BJ (cell line): ENCODE measurements at regions not wholly inside any gene's neighbourhood (a gene's known extent, or its start where the extent isn't known, plus 50 kb on each side); places are given as distances from the start of the nearest gene placed in this dataset.

Experiments used
- CTCF ChIA-PET: fragments of 350-600 bp; formaldehyde crosslinking; extraction: SDS; loops from one replicate; lab custom pipeline; 2021; ENCODE audit warnings: antibody characterized with exemption, inconsistent platforms; lab: Yijun Ruan, JAX
- POLR2A ChIA-PET: fragments of 300-600 bp; sonication (Branson Sonifier 250); formaldehyde crosslinking; extraction: SDS; loops from one replicate; lab custom pipeline; 2021; ENCODE audit warnings: antibody characterized with exemption; lab: Charles Lee
- DNase-seq: peaks from one replicate; pipeline ENCODE4 v3.0.0-alpha.2; 2011; ENCODE audit warnings: low read depth
- H3K27me3 ChIP-seq: 2 replicates; pipeline ENCODE4 v1.6.0; 2011; ENCODE audit warnings: low read length; ENCODE audit not compliant: control insufficient read depth, insufficient read depth
- H3K36me3 ChIP-seq: 2 replicates; pipeline ENCODE4 v1.5.1; 2011; ENCODE audit warnings: low read length; ENCODE audit not compliant: control insufficient read depth, insufficient read depth
- H3K4me3 ChIP-seq: 2 replicates; pipeline ENCODE4 v1.5.1; 2011; ENCODE audit warnings: low read depth, mild to moderate bottlenecking, control low read depth, low read length
- TF ChIP-seq, protein P1 (sequence below): IDR thresholded peaks from 2 replicates; pipeline ENCODE4 v1.5.1; 2011; ENCODE audit warnings: low read depth, mild to moderate bottlenecking, control low read depth, inconsistent platforms, low read length, moderate library complexity; ENCODE audit not compliant: insufficient read depth

DNA sequence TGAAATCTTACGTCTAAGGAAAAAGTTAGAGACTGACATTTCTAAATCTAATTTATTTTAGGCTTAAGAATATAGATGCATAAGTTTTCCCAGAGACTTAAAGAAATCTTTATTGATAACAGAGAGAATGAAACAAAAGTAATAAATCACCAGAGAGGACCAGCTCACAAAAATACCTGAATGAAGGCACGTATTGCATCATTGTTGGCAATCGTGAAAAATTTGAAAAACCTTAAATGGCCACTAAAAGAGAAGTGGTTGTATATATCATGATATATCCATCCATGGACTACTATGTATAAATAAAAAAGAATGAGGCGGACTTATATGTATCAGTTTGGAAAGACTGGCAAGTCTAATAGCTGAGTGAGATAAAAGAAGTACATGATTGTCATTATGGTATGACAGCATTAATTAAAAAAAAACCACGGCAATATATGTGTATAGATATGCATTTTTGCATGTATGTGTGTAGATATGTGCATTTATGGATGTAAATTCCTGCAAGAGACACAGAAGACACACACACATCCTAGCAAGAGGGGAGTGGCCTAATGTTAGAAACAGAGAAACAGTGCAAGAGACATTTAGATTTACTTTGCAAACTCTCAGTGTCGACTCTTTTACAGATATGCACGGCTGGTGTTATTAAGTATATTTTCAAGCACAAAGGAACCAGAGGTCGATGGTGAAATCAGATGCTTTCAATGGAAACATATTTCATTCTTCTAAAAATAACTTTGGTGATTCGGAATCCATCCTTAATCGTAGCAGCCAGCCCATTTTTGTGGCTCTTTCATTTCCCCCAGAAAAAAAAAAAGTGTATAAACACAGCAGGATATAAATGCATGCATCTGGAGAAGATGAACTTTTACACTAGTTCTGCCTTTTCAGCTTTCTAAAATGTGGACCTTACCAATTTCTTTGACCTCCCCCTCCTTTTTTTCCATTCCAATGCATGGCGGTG, 156.1 kb upstream of the SALL4 start:
- ChIA-PET CTCF (interaction anchor here (0.7 to 1.4 kb wide), 4 partner anchors 8 to 16 kb away, joined by 3 to 4 read pairs (median 3); no protein-coding TSS in a partner anchor), POLR2A (no interaction called here)

DNA sequence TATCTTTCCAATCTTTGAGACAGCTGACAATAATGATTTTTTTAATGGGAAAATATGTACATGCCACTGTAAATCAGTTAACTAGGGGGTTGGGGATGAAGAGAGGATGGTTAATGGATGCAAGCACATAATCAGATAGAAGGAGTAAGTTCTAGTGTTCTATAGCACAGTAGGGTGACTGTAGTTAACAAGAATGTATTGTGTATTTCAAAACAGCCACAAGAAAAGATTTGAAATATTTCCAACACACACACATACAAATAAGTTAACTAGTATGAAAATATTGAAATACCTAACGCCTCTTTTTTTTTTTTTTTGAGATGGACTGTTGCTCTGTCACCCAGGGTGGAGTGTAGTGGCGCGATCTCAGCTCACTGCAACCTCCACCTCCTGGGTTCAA, 153.4 kb upstream of the SALL4 start:
- CTCF ChIA-PET, result interaction anchor here (0.6 to 1.7 kb wide), 3 partner anchors 10 to 82 kb away, joined by 3 to 8 read pairs (median 3); no protein-coding TSS in a partner anchor
- Histone ChIP-seq H3K36me3 (no peaks in the 10 kb centered on the region), H3K4me3 (no peak overlapping the region), H3K27me3 (no peaks in the 10 kb centered on the region)
- TF ChIP-seq, protein P1, sequence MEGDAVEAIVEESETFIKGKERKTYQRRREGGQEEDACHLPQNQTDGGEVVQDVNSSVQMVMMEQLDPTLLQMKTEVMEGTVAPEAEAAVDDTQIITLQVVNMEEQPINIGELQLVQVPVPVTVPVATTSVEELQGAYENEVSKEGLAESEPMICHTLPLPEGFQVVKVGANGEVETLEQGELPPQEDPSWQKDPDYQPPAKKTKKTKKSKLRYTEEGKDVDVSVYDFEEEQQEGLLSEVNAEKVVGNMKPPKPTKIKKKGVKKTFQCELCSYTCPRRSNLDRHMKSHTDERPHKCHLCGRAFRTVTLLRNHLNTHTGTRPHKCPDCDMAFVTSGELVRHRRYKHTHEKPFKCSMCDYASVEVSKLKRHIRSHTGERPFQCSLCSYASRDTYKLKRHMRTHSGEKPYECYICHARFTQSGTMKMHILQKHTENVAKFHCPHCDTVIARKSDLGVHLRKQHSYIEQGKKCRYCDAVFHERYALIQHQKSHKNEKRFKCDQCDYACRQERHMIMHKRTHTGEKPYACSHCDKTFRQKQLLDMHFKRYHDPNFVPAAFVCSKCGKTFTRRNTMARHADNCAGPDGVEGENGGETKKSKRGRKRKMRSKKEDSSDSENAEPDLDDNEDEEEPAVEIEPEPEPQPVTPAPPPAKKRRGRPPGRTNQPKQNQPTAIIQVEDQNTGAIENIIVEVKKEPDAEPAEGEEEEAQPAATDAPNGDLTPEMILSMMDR, result no peak
- DNase-seq, result no peak
- POLR2A ChIA-PET, result no interaction called here

More for the DNA sequence above, 156.1 kb upstream of the SALL4 start:
- no peak for DNase-seq
- Histone ChIP-seq H3K36me3 (no peaks in the 10 kb centered on the region), H3K4me3 (no peak overlapping the region), H3K27me3 (no peaks in the 10 kb centered on the region)
- TF ChIP-seq, protein P1, result no peak

DNA sequence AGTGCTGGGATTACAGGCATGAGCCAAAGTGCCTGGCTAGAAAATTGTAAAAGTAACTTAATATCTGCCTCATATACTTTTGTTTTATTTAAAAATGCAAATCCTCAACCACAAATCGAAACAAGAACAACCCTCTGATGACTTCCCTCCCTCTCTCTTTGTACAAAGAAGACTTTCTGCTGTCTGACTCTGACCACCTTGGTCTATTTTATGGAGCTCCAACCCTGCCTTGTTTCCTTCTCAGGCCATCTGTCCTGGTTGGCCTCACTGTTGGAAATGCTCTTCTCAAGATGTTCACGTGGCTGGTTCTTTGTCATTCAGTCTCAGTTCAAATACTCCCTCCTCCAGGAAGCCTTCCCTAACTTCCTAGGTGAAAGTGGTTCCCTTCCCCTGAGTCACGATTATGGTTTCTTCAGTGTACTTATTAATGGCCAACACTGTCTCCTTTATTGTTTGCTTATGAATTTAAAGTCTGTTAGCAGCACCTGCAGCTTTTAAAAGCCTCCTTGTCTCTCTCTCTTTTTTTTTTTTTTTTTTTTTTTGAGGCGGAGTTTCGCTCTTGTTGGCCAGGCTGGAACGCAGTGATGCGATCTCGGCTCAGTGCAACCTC, 151.5 kb upstream of the SALL4 start:
- Histone ChIP-seq H3K27me3 (no peaks in the 10 kb centered on the region), H3K36me3 (no peaks in the 10 kb centered on the region), H3K4me3 (no peak overlapping the region)
- no peak for DNase-seq
- POLR2A ChIA-PET, result no interaction called here
- TF ChIP-seq, protein P1, result no peak
- CTCF ChIA-PET, result interaction anchor here (1.7 kb wide), 1 partner anchor 12 kb away, joined by 8 read pairs; no protein-coding TSS in a partner anchor

DNA sequence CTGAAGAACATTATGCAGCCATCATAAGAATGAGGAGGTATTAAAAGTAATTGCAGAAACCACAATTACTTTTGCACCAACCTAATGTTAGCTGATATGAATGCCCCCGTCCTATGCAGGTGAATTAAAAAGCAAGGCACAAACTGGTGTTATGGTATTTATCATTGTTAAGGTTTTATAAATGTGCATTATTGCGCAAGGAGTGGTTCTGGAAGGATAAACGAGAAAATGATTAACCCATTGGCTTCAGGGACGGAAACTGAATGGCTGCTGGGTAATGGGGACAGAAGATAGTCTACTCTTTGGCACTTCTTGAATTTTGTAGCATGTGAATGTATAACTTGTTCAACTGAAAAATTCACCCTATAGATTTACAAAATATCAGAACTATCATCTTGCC, 148.6 kb upstream of the SALL4 start:
- DNase-seq, result no peak
- H3K27me3 ChIP-seq, result no peaks in the 10 kb centered on the region
- TF ChIP-seq, protein P1, result no peak
- H3K36me3 ChIP-seq, result no peaks in the 10 kb centered on the region
- CTCF ChIA-PET, result interaction anchor here (0.7 to 1.0 kb wide), 2 partner anchors 15 to 151 kb away, joined by 3 read pairs; no protein-coding TSS in a partner anchor
- POLR2A ChIA-PET, result no interaction called here
- H3K4me3 ChIP-seq, result no peak overlapping the region

DNA sequence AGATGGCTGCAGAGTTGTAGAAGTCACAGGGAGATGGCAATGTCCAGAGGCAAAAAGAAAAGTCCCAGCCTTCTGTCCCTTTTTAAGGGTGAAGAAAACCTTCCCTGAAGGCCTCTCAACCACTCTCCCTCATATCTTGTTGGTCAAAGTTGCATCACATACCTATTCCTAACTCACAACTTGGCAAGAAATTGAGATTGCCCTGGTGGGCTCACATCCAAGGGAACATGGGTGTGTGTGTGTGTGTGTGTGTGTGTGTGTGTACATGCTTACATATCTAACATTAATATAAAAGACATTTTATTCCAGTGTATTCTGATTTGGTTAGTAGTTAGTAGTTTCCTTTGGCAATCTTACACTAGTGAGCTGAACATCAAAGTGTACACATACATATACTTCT, 144.3 kb upstream of the SALL4 start:
- TF ChIP-seq, protein P1, result no peak
- ChIA-PET POLR2A (no interaction called here), CTCF (interaction anchor here (0.9 kb wide), 2 partner anchors 15 to 16 kb away, joined by 3 to 4 read pairs; no protein-coding TSS in a partner anchor)
- Histone ChIP-seq H3K27me3 (no peaks in the 10 kb centered on the region), H3K4me3 (no peak overlapping the region), H3K36me3 (no peaks in the 10 kb centered on the region)
- no peak for DNase-seq
